ENCODE measurements at regions not wholly inside any gene's neighbourhood (a gene's known extent, or its start where the extent isn't known, plus 50 kb on each side); places are given as distances from the start of the nearest gene placed in this dataset.

- no peak overlapping the region for H3K27ac ChIP-seq (ENCODE audit: low read depth, low read length, poor library complexity, severe bottlenecking)
- no peaks in the 10 kb centered on the region for H3F3A ChIP-seq (ENCODE audit: insufficient read depth, low read length)
- no peak for TF ChIP-seq EZH2 (IDR thresholded peaks at IDR 0.05; ENCODE audit: borderline replicate concordance, low read length)
- TF ChIP-seq, protein P1, sequence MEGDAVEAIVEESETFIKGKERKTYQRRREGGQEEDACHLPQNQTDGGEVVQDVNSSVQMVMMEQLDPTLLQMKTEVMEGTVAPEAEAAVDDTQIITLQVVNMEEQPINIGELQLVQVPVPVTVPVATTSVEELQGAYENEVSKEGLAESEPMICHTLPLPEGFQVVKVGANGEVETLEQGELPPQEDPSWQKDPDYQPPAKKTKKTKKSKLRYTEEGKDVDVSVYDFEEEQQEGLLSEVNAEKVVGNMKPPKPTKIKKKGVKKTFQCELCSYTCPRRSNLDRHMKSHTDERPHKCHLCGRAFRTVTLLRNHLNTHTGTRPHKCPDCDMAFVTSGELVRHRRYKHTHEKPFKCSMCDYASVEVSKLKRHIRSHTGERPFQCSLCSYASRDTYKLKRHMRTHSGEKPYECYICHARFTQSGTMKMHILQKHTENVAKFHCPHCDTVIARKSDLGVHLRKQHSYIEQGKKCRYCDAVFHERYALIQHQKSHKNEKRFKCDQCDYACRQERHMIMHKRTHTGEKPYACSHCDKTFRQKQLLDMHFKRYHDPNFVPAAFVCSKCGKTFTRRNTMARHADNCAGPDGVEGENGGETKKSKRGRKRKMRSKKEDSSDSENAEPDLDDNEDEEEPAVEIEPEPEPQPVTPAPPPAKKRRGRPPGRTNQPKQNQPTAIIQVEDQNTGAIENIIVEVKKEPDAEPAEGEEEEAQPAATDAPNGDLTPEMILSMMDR (IDR thresholded peaks at IDR 0.05; ENCODE audit: low read length): no peak
Observed at GRCh38 chr18:22831441-22831904, 101.7 kb upstream of the RBBP8 start.

DNA sequence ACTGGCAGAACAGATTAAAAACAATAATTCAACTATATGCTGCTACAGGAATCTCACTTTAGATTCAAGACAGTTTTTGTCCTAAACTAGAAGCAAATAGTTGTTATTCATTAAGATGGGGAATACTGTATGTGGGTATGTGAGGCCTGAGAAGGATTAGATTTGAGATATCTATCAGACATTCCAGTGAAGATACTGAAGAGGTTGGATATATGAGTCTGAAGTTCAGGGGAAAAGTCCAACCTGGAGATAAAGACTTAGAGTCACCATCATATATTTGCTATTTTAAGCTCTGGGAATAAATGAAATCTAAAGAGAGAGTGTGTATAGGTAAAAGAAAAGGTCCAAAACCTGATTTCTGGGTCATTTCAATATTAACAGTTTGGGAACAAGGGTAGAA lies 96.2 kb upstream of the RBBP8 start:
- TF ChIP-seq EZH2 (IDR thresholded peaks at IDR 0.05; ENCODE audit: borderline replicate concordance, low read length): no peak
- TF ChIP-seq, protein P1 (IDR thresholded peaks at IDR 0.05; ENCODE audit: low read length): no peak
- no peaks in the 10 kb centered on the region for H3K79me2 ChIP-seq (ENCODE audit: insufficient read depth, low read length)
- H3F3A ChIP-seq (ENCODE audit: insufficient read depth, low read length): no peaks in the 10 kb centered on the region
- H3K9me3 ChIP-seq (ENCODE audit: low read length): no peaks in the 10 kb centered on the region
- H2AFZ ChIP-seq (ENCODE audit: low read length): no peak overlapping the region
- H3K27ac ChIP-seq (ENCODE audit: low read depth, low read length, poor library complexity, severe bottlenecking): no peak overlapping the region
- no peaks in the 10 kb centered on the region for H3K9me2 ChIP-seq (ENCODE audit: low read depth, low read length)
- H3K4me3 ChIP-seq (ENCODE audit: low read depth, low read length, poor library complexity, severe bottlenecking): no peak overlapping the region
- H3K27me3 ChIP-seq (ENCODE audit: insufficient read depth, low read length): 0 out of 2 replicates have a peak, but pooled peaks cover 5% of the 10 kb centered on the region
- H3K4me1 ChIP-seq (ENCODE audit: insufficient read depth, low read length, severe bottlenecking): no peaks in the 10 kb centered on the region
- H3K9ac ChIP-seq (ENCODE audit: low read length): no peak overlapping the region
- H3K36me3 ChIP-seq (ENCODE audit: insufficient read depth, low read length): no peaks in the 10 kb centered on the region
- H3K4me2 ChIP-seq (ENCODE audit: low read length): no peak overlapping the region
- no peaks in the 10 kb centered on the region for H4K20me1 ChIP-seq (ENCODE audit: insufficient read depth, low read length)

More at GRCh38 chr18:22831441-22831904, 101.7 kb upstream of the RBBP8 start:
- Histone ChIP-seq H4K20me1 (ENCODE audit: insufficient read depth, low read length) (no peaks in the 10 kb centered on the region), H3K36me3 (ENCODE audit: insufficient read depth, low read length) (no peaks in the 10 kb centered on the region), H3K9me2 (ENCODE audit: low read depth, low read length) (no peaks in the 10 kb centered on the region), H2AFZ (ENCODE audit: low read length) (no peak overlapping the region), H3K4me3 (ENCODE audit: low read depth, low read length, poor library complexity, severe bottlenecking) (no peak overlapping the region), H3K79me2 (ENCODE audit: insufficient read depth, low read length) (no peaks in the 10 kb centered on the region), H3K4me2 (ENCODE audit: low read length) (no peak overlapping the region), H3K27me3 (ENCODE audit: insufficient read depth, low read length) (no peaks in the 10 kb centered on the region), H3K9me3 (ENCODE audit: low read length) (no peaks in the 10 kb centered on the region), H3K9ac (ENCODE audit: low read length) (no peak overlapping the region), H3K4me1 (ENCODE audit: insufficient read depth, low read length, severe bottlenecking) (no peaks in the 10 kb centered on the region)

- no peaks in the 10 kb centered on the region for H3K9me3 ChIP-seq (ENCODE audit: low read length)
- no peaks in the 10 kb centered on the region for H3K79me2 ChIP-seq (ENCODE audit: insufficient read depth, low read length)
- no peaks in the 10 kb centered on the region for H4K20me1 ChIP-seq (ENCODE audit: insufficient read depth, low read length)
- H3K4me1 ChIP-seq (ENCODE audit: insufficient read depth, low read length, severe bottlenecking): no peaks in the 10 kb centered on the region
- no peak overlapping the region for H3K9ac ChIP-seq (ENCODE audit: low read length)
- TF ChIP-seq, protein P1 (IDR thresholded peaks at IDR 0.05; ENCODE audit: low read length): no peak
- no peak for TF ChIP-seq EZH2 (IDR thresholded peaks at IDR 0.05; ENCODE audit: borderline replicate concordance, low read length)
- H2AFZ ChIP-seq (ENCODE audit: low read length): no peak overlapping the region
- H3K9me2 ChIP-seq (ENCODE audit: low read depth, low read length): no peaks in the 10 kb centered on the region
- H3K4me2 ChIP-seq (ENCODE audit: low read length): no peak overlapping the region
- H3K27ac ChIP-seq (ENCODE audit: low read depth, low read length, poor library complexity, severe bottlenecking): no peak overlapping the region
- no peaks in the 10 kb centered on the region for H3K36me3 ChIP-seq (ENCODE audit: insufficient read depth, low read length)
- 0 out of 2 replicates have a peak, but pooled peaks cover 5% of the 10 kb centered on the region for H3K27me3 ChIP-seq (ENCODE audit: insufficient read depth, low read length)
- H3F3A ChIP-seq (ENCODE audit: insufficient read depth, low read length): no peaks in the 10 kb centered on the region
- no peak overlapping the region for H3K4me3 ChIP-seq (ENCODE audit: low read depth, low read length, poor library complexity, severe bottlenecking)
Observed at GRCh38 chr18:22838221-22838620, 94.9 kb upstream of the RBBP8 start.
